ENCODE measurements at regions not wholly inside any gene's neighbourhood (a gene's known extent, or its start where the extent isn't known, plus 50 kb on each side); places are given as distances from the start of the nearest gene placed in this dataset.

DNA sequence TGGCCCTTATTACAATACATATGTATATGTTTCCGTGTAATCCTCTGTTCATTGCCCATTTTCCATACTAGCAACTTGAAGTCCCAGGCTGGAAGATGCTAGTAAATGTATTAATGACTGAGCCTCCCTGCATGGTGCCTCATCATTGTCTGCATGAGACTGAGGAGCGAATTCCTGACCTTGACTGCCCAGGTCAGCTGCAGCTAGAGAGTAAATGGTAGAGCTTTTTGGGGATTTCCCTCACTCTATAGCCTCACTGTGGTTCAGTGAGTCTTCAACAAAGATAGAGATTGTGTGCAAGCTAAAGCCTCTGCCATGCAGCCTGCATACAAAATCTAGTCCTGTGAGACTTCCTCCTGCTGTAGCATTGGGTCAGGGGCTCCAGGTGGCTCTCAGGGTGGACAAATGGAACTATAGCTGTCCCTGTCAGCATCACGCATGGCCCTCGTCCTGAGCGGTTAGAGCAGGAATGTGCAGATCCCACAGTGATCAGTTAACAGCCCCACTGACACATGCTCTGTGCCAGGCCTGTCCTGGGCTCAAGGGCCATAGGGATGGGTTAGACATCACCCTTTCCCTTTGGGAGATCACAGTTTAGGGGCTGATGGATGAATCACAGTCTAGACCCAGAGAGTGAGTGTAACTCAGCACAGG, 741.7 kb downstream of the MATN1 start:
- no peak for DNase-seq (ENCODE audit: low read depth)

DNA sequence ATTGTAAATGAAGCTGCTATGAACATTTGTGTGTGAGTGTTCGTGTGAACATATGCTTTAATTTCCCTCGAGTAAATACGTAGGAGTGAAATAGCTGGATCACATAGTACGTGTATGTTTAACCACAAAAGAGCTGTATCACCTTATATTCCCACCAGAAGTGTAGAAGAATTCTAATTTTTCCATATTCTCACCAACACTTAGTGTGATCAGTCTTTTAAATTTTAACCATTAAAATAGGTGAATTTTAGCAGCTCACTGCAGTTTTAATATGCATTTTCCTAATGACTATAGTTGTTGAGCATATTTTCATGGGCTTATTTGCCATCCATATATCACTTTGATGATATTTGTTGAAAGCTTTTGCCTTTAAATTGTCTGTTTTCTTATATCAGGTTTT, 741.2 kb downstream of the PTPRU start:
- DNase-seq (ENCODE audit: low read depth) = no peak

DNA sequence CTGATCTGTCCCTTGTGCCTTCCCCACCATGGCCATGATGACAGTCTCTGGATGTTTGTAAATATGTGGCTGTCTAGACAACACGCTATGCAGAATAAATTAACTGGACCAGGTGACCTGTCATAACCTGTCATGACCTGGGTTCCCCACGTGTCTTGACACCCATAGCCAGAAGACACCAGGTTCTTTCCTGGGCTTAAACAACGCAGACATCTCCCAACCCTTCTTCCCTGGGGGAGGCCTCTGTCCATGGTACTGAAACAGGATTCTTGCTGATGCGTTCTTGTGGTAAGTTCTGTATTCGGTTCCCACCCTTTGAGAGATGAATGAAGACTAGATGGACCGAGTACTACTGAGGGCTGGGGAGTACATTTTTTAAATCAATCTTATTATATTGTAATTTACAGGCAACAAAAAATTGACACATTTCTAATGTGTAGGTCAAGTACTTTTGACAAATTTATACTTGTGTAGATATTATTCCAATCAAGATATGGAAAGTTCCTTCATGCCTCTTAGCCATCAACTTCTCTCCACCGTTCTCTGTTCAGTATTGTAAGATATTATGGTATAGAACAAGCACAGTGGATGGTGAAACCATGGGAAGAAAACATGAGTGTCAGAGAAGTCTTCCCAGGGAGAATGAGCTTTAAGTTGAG, 738.8 kb downstream of the PTPRU start:
- DNase-seq (ENCODE audit: low read depth) = no peak

DNA sequence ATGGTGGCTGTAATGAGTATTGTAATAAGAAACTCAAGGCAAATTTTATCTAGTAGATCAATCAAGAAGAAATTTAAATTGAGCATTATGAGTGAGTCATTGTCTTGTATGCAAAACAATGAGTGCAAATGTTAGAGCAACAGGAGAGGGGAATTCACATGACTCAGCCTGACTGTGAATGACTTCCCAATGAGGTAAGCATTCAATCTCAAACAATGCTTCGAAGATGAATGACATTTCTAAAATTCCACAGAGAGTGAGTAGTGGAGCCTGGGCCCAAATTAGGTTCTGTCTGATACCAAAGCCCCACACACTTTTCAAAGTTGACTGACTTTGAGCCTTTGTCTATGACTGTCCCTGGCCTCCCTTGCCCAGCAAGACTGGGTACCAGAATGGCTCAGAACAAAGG, 738.0 kb downstream of the PTPRU start:
- DNase-seq (ENCODE audit: low read depth) = no peak

DNA sequence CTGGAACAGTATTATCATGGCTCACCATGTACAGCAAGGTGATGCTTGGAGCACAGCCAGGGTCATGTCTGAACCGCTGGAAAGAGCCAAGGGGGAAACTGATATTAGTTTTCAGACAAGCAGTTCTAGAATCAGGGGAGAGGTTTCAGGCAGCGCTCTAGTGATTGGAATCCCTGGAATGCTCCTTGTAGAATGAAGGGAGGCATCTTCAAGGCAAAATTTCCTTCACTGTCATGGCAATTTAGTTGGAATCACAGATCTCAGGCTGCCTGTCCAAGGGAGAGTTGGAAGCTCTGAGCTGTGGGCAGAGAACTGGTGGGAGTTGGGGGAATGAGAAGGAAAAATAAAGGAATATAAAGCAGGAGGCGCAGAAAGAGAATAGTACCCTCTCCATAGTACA, 737.1 kb downstream of the PTPRU start:
- DNase-seq (ENCODE audit: low read depth) = no peak

DNA sequence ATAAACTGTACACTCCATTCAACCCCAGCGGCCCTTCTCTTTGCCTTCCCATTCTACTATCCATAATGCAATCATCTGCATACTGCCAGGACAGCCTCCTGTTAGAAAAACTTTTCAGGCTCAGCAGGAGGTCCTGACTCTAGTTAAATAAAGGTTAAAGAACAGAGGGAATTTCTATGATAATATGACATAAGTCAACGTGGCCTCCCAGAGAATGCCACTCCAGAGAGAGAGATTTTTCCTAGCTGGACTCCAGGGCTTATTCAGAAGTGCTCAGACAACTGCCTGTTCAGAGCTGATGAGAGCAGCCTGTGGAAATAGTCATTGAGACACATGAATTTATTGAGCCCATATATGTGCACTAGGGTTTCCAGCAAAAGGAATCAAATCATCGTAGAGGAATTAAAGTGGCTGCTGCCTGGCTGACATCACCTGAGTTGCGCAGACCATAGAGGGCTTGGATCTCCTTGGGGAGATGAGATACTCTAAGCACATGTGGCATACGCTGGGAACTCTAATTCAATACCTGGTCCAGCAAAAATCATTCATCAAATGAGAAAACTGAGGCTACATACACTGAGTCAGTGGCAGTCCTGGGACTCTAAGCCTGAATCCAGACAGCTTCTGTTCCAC, 736.2 kb downstream of the PTPRU start:
- DNase-seq (ENCODE audit: low read depth) = no peak

DNA sequence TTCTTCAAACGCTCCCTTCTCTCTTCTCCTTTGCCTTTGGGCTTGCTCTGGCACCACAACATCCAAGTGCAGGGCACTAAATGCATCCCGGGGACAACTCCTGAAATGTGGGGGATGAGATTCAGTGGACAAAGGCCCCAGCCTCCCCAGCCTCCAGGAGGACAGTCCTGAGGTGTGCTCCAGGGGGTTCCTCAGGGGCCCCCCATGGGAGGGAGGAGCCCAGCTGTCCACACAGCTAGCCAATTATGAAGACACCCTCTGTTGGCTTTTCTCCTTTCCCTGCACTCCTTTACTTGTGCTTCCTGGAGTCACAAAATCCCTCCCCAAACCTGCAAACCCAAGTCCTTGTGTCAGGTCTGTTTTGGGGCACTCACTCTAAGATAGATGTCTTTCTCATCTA, 735.4 kb downstream of the PTPRU start:
- no peak for DNase-seq (ENCODE audit: low read depth)

DNA sequence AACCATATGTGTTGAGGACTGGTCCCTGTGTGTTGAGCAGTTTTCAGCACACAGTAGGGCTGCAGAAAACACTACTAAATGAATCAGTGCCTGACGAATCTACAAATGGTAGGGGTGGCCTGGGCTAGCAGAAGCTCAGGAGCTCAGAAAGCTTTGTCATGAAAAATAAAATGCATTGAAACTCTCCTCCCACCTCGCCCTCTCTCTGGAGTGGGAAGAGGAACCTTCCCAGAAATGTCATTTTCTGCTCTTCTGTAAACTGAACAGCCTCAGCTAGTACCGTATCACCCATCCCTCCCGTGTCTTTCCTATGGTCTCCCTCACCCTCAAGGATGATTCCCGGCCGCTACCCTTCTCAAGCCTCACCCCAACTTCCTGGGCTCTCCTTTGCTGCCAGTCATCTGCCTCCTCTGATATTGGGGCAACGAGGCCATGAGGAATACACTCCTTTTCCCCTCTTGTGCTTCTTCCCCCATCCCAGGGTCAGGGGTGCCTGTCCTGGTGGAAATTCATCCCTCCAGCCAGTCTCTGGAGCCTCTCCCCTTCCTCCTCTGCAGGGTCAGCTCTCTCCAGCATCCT, 734.5 kb downstream of the PTPRU start:
- DNase-seq (ENCODE audit: low read depth) = no peak

DNA sequence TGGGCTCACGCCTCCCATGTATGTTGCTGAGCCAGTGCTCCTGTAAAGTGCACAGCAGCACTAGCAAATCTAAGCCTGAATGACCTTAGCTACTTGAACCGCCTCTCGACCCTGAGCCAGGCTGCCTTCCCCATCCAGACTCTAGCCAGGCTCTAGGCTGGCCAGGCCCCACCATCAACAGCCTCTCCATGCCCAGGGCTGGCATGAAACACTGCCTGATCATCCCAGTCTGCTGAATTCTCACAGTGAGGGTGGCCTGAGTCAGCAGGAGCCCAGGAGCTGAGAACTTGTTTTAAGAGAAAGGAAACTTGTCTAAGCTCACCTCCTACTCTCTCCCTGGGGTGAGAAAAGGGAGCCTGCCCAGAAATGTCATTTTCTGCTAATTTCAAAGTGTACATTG, 733.3 kb downstream of the PTPRU start:
- DNase-seq (ENCODE audit: low read depth) = no peak

DNA sequence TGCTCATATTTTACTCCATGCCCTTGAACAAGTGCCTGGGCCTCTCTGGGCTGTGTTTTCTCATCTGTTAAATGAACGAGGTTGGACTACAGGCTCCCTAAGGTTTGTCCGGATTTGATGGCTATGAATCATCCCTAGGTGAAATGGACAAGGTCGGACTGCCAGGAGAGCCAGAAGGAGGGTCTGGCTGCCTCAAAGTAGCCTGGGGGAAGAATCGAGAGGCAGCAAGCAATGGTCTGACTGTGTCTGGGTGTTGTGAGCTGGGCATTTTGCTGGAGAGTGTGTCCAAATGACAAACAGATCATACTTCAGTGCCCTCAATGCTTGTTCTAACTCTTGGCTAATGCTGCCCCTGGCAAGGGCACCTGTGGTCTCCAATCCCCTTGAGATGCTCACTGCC, 730.9 kb downstream of the PTPRU start:
- DNase-seq (ENCODE audit: low read depth) = no peak

DNA sequence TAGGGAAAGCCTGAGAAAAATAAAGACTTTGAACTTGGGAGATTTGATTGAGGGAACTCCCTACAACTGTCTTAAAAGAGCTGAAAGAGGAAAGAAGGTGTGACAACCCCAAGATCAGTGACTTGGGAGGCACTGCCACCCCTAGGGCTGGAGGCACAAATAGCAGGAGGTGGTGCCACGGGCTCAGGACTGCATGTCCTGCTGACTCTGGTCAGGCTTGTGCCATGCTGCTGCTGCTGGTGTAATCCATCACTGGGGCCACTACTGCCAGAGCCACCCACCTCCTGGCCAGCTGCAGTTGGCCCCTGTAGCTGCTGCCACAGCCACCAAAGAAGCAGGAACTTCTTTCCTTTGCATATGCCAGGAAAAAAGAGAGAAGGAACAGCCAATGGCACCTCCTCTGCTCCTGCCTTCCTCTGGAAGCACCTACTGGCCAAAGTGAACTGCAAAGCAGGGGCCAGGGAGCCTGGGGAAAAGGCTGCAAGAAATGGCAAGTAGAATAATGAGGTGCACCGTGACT, 730.3 kb downstream of the PTPRU start:
- DNase-seq (ENCODE audit: low read depth) = no peak

DNA sequence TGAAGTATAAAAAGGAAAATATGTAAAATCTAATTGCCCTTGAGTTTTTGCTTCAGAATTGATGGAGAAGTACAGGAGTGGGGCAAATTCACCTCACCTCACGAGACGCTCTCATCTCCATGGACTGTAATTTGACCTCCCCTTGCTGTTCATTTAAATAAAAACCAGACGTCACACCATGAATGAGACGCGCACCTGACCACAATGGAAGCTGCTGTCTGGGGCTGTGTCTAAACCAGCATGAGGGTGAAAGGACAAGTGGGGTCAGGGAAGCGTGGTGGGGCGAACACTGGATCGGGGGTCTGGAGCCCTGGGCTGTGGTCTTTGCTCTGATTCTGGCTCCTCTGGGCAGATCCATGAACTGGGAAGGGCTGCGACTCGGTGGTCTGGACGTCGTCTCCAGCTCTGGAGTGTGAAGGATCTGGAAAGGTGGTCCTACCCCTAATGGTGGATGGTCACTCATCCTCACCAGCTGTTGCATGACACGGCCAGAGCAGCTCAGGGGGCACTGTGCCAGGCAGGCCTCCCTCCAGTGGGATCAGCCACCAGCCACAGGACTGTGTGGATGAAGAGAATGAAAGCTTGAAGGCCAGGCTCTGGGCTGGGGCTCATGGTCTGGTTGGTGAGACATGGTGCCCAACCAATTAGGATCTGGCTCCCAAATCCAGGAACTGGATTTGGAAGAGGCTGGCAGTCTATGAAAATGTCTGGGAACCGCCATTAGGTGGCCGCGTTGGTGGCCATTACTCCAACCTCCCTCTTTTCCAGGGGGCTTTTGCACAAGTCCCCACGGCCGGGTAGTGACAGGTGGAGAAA, 728.6 kb downstream of the PTPRU start:
- DNase-seq (ENCODE audit: low read depth) = no peak

DNA sequence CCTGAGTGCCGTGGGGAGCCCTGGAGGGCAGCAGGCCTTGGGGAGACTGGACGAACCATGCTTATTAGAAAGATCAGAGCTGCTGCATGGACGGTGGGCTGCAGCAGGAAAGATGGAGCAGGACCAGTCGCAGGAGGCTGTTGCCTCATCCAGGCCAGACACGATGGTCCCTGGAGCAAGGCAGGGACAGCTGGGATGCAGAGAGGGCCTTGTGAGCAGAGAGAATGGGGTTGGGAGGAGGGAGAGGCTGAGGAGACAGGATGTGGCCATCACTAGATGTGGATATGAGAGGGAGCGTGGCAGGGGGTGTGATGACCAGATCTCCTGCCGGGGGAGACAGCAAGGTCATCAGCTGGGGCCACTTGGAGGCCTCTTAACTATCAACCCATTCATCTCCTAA, 727.6 kb downstream of the PTPRU start:
- no peak for DNase-seq (ENCODE audit: low read depth)

DNA sequence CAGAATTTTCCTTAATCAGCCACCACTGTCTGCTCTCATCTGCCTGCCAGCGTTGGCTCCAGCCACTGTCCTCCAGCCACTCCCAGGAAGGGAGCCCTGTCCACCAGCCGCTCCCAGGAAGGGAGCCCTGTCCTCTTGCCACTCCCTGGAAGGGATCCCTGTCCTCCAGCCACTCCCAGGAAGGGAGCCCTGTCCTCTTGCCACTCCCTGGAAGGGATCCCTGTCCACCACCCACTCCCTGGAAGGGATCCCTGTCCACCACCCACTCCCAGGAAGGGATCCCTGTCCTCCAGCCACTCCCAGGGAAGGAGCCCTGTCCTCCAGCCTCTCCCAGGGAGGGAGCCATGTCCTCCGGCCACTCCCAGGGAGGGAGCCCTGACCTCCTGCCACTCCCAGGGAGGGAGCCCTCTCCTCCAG, 726.5 kb downstream of the PTPRU start:
- DNase-seq (ENCODE audit: low read depth) = no peak

DNA sequence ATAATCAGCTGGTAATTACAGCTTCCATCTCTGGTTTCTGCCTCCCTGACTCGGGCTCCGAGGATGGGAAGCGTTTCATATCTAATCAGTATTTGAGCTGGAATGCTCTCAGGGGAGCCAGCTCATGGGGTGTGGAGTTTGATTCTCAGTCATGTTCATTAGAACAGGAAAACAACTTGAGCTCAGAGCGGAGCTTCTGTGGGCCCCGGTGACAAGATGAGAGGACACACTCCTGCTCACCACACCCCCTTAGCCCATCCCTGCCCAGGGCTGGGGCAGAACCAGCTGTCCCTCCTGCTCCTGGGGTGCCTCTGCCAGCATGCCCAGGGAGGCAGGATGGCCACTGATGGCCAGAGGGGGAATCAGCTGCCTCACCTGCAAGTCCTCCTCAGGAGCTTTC, 726.0 kb downstream of the PTPRU start:
- no peak for DNase-seq (ENCODE audit: low read depth)

DNA sequence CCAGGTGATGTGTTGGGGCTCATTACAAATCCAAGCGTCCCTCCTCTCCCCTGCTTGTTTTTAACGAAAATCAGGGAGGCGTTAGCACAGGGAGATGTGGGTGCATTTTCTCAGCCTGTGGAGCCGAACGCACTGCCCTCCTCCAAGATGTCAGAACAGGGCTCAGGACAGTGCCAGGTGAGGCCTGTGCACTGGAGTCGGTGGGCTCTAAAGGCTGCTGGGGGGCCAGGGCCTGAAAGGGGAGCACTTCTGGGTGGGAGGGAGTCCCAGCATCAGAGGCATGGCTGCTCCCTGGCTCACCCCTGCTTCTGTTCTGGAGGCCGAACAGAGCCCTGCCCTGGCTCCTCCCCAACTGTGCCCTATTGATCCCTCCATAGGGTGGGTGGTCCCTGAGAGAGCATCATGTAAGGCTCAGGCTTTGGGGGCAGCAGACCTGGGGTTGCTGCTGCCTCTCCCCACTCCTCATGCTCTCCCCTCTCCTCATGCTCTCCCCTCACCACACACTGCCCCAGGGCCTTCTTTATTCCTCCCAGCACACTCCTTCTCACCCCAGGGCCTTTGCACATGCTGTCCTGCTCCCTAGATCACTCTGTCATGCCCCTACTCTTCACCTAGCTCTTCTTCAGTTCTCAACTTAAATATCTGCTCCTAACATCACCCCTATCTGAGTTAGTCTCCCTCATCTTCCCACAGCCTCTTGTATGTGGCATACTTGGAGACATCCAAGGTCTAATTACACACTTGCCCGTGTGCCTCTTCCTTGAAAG, 725.2 kb downstream of the PTPRU start:
- no peak for DNase-seq (ENCODE audit: low read depth)

DNA sequence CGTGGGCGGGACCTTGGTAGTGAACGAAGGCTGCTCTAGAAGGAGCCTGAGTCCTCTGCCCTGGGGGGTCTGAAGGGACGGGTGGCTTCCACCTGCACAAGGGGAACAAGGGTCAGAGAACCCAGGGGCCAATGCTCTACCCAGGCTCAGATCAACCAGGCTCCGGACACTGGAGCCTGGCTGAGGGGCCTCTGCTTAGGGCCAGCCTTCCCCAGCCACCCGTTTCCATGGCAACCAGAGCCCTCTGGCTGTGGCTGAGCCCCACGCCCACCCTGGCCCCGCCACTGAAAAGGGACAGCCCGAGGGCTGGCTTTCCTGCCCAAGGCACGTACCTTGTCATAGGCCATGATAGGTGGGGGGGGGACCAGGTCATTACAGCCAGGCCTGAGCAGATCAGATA, 724.6 kb downstream of the PTPRU start:
- DNase-seq (ENCODE audit: low read depth) = no peak

DNA sequence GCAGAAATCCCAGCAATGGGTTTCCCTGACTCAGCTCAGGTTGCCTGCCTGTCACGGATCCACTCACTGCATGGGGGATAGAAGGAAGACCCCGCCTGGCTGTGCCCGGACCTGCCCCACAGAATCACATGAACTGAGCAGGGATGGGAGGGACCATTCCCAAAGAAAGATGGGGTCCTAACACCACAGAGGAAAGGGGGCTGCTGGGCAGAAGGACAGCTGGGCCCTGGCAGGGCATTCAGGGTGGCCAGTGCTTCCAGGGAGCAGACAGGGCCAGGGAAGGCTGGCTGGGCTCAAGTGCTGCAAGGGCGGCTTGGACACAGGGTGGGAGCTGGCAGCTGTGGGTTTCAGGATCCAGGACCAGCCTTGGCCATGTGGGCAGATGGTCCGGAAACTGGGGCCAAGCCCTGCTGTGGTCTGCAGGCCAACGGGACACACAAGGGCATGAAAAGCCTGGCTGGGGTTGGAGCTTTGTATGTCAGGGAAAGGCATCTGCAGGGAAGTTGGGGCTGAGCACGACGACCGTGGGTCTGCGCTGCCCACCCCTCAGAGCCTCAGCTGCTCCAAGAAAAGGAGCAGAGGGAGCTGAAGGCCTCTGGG, 723.9 kb downstream of the PTPRU start:
- DNase-seq (ENCODE audit: low read depth) = no peak

DNA sequence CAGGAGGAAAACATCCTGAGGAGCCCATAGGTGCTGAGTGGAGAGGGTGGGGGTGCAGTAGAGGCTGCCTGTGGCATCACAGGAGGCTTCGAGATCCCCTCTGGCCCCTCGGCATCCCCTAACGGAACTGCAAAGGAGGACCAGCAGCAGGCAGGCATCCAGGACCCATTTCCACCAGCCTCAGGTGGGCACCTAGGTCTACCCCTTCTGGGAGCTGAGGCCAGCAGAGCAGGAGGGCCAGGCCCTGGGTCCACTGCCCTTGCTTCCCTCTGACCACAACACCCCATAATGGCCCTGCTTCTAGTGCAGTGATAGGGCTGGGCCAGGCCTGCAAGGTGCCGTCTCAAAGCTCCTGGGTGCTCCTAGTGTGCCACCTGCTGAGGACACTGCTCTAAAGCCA, 723.0 kb downstream of the PTPRU start:
- no peak for DNase-seq (ENCODE audit: low read depth)

DNA sequence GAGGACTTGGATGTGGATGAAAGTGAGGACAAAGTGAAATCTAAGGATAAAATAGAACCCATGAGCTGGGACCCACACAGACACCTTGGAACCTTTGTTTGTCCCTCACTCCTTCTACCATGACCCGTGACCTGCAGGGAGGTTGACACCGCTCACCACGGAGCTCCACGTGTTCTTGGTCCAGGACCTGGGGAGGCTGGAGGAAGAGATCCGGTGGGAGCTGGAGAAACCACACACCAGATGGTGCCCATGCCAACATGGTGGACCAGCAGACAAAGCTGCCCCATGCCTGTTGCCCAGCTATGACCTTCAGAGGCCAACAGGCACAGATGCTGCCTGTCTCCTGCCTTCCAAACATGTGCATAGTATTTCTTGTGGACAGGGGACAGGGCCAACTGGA, 721.9 kb downstream of the PTPRU start:
- DNase-seq (ENCODE audit: low read depth) = no peak

Measured in LHCN-M2 (cell line).